NT2/D1 (cell line): ENCODE measurements at regions not wholly inside any gene's neighbourhood (a gene's known extent, or its start where the extent isn't known, plus 50 kb on each side); places are given as distances from the start of the nearest gene placed in this dataset.

Experiments used
- SUZ12 ChIP-seq: IDR thresholded peaks from 2 replicates; pipeline ENCODE4 v1.6.1; 2011; ENCODE audit not compliant: insufficient read length, insufficient read depth; ENCODE audit errors: extremely low read depth
- YY1 ChIP-seq: IDR thresholded peaks from 2 replicates; pipeline ENCODE4 v1.6.1; 2011; ENCODE audit not compliant: insufficient read length, insufficient read depth
- ZNF274 ChIP-seq: IDR thresholded peaks from 2 replicates; pipeline ENCODE4 v1.6.1; 2011; ENCODE audit warnings: mild to moderate bottlenecking, low read depth, low read length

- TF ChIP-seq ZNF274 (no peak), SUZ12 (no peak), YY1 (no peak)
Measured at GRCh38 chr5:35484241-35484640, 133.4 kb upstream of the SPEF2 start.
